ENCODE measurements at regions not wholly inside any gene's neighbourhood (a gene's known extent, or its start where the extent isn't known, plus 50 kb on each side); places are given as distances from the start of the nearest gene placed in this dataset.

DNA sequence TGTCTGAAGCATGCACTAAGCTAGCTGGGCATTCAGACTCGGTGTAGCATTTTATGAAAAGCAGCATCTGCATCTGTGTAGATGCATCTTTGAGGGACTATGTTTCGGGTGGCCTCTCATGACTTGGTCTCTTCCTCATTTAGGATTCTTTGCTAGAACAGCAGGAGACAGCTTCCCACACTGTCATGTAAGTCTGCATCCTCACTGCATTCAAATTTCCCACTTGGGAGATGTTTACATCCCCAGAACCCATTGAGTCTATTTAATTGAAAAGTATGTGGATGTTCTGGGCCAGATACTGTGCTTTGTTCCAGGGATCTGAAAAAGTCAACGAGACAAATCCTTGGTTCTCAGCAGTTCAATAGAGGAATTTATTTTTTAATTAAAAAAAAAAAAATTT, 198.6 kb upstream of the EEF2KMT start:
- H3K27me3 ChIP-seq (ENCODE audit: insufficient read depth): no peaks in the 10 kb centered on the region
- TF ChIP-seq EZH2 (IDR thresholded peaks at IDR 0.05; ENCODE audit: low read depth, unreplicated experiment): no peak
- TF ChIP-seq JUNB (IDR thresholded peaks at IDR 0.05; ENCODE audit: unreplicated experiment): no peak
- no peak for TF ChIP-seq CTCF (conservative IDR thresholded peaks at IDR 0.05; ENCODE audit: low read depth in 2 of 2)
- TF ChIP-seq STAT1 (IDR thresholded peaks at IDR 0.05; ENCODE audit: unreplicated experiment): no peak
- TF ChIP-seq REST (IDR thresholded peaks at IDR 0.05; ENCODE audit: unreplicated experiment): no peak
- no peak for TF ChIP-seq ZNF462 (CRISPR knock-in tag; IDR thresholded peaks at IDR 0.05)
- TF ChIP-seq, protein P1, sequence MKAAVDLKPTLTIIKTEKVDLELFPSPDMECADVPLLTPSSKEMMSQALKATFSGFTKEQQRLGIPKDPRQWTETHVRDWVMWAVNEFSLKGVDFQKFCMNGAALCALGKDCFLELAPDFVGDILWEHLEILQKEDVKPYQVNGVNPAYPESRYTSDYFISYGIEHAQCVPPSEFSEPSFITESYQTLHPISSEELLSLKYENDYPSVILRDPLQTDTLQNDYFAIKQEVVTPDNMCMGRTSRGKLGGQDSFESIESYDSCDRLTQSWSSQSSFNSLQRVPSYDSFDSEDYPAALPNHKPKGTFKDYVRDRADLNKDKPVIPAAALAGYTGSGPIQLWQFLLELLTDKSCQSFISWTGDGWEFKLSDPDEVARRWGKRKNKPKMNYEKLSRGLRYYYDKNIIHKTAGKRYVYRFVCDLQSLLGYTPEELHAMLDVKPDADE (IDR thresholded peaks at IDR 0.05): no peak
- no peak for TF ChIP-seq ZNF114 (CRISPR knock-in tag; IDR thresholded peaks at IDR 0.05)
- TF ChIP-seq EZH2phosphoT487 (IDR thresholded peaks at IDR 0.05; ENCODE audit: unreplicated experiment): no peak
- no peak for TF ChIP-seq POLR2AphosphoS5 (IDR thresholded peaks at IDR 0.05; ENCODE audit: low read depth)
- no peak for TF ChIP-seq CREB1 (CRISPR knock-in tag; IDR thresholded peaks at IDR 0.05; ENCODE audit: low read depth)
- no peak for DNase-seq (ENCODE audit: low spot score)
- Mint-ChIP-seq H3K36me3 (ENCODE audit: low read depth) (peaks cover 5% of the 10 kb centered on the region; the same call in 2 of the 3 replicates), H3K27ac (no peak overlapping the region), H3K9me3 (peaks cover 8% of the 10 kb centered on the region), H3K4me1 (peaks cover 10% of the 10 kb centered on the region), H3K27me3 (ENCODE audit: insufficient read depth, low read depth, poor library complexity) (peaks cover 2% of the 10 kb centered on the region), H3K4me3 (no peak overlapping the region)
- H2AFZ ChIP-seq: 0 out of 2 replicates have a peak overlapping the region, but pooled peaks have one; percentile 9
- H3K79me2 ChIP-seq (replicated peaks; ENCODE audit: insufficient read depth): no peaks in the 10 kb centered on the region
- no peaks in the 10 kb centered on the region for H3F3A ChIP-seq (replicated peaks; ENCODE audit: low read depth)
- H3K4me2 ChIP-seq: no peak overlapping the region
- no peaks in the 10 kb centered on the region for H4K20me1 ChIP-seq (replicated peaks; ENCODE audit: insufficient read depth)
- ATAC-seq: peak; percentile 68
- H3K9me2 ChIP-seq (ENCODE audit: insufficient read depth): peaks cover 3% of the 10 kb centered on the region; the same call in 1 of the 2 replicates
- peaks cover 10% of the 10 kb centered on the region; the same call in 1 of the 2 replicates for H3K4me1 ChIP-seq (ENCODE audit: insufficient read depth)
- H3K36me3 ChIP-seq (ENCODE audit: insufficient read depth): no peaks in the 10 kb centered on the region
- no peak overlapping the region for H3K4me3 ChIP-seq
- H3K27ac ChIP-seq (ENCODE audit: low read depth): peak overlapping the region; percentile 24; the same call in 1 of the 2 replicates
